ENCODE measurements at regions not wholly inside any gene's neighbourhood (a gene's known extent, or its start where the extent isn't known, plus 50 kb on each side); places are given as distances from the start of the nearest gene placed in this dataset.
"Not testable (repeated sequence)": the region's sequence is repeated elsewhere in the genome, so short reads cannot be mapped to it uniquely, and the experiment has no call there.

DNA sequence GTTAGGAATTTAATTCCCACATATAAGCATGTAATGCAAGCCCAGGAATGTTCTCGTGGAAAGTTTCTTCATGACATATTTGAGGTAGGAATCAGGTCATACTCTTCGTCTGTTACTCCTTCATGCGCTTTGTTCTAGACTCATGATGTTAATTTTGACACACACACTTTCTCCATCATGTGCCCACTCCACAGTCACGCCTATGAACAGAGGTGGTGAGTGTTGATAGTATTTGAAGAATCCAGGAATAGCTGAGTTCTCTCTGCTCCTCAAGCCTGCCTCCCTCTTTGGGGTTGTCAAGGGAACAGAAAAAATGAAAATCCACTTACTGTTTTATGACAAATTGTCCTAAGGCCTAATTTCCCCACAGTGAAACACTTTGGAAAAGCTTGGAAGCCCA is 117.3 kb upstream of the SERPINE2 start:
- TF ChIP-seq, protein P1, sequence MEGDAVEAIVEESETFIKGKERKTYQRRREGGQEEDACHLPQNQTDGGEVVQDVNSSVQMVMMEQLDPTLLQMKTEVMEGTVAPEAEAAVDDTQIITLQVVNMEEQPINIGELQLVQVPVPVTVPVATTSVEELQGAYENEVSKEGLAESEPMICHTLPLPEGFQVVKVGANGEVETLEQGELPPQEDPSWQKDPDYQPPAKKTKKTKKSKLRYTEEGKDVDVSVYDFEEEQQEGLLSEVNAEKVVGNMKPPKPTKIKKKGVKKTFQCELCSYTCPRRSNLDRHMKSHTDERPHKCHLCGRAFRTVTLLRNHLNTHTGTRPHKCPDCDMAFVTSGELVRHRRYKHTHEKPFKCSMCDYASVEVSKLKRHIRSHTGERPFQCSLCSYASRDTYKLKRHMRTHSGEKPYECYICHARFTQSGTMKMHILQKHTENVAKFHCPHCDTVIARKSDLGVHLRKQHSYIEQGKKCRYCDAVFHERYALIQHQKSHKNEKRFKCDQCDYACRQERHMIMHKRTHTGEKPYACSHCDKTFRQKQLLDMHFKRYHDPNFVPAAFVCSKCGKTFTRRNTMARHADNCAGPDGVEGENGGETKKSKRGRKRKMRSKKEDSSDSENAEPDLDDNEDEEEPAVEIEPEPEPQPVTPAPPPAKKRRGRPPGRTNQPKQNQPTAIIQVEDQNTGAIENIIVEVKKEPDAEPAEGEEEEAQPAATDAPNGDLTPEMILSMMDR (IDR thresholded peaks at IDR 0.05) = no peak
- TF ChIP-seq POLR2A (IDR thresholded peaks at IDR 0.05) = no peak
- no peak for TF ChIP-seq POLR2AphosphoS5 (IDR thresholded peaks at IDR 0.05)
- no peak for TF ChIP-seq EP300 (IDR thresholded peaks at IDR 0.05)
- WGBS = 86% methylated on average over 4 of the region's 4 CpGs
- H3K4me1 ChIP-seq = no peaks in the 10 kb centered on the region

GRCh38 chr2:224155896-224156295 is 116.8 kb upstream of the SERPINE2 start:
- Histone ChIP-seq H3K27me3 (no peaks in the 10 kb centered on the region), H3K4me3 (no peak overlapping the region), H3K36me3 (no peaks in the 10 kb centered on the region), H3K27ac (no peak overlapping the region), H3K9me3 (no peaks in the 10 kb centered on the region), H3K4me1 (no peaks in the 10 kb centered on the region)
- DNase-seq (ENCODE audit: low spot score in 2 of 2) = no peak
- TF ChIP-seq, protein P1 (IDR thresholded peaks at IDR 0.05) = no peak
- TF ChIP-seq POLR2A (IDR thresholded peaks at IDR 0.05) (no peak), POLR2AphosphoS5 (IDR thresholded peaks at IDR 0.05) (no peak), EP300 (IDR thresholded peaks at IDR 0.05) (no peak)
- WGBS = 49% methylated on average over 3 of the region's 3 CpGs

More for the DNA sequence above, 117.3 kb upstream of the SERPINE2 start:
- H3K27me3 ChIP-seq = no peaks in the 10 kb centered on the region
- H3K27ac ChIP-seq = no peak overlapping the region
- H3K9me3 ChIP-seq = no peaks in the 10 kb centered on the region
- H3K4me3 ChIP-seq = no peak overlapping the region
- DNase-seq (ENCODE audit: low spot score in 2 of 2) = no peak
- no peaks in the 10 kb centered on the region for H3K36me3 ChIP-seq

GRCh38 chr2:224155371-224155770 is 116.3 kb upstream of the SERPINE2 start:
- TF ChIP-seq POLR2AphosphoS5 (IDR thresholded peaks at IDR 0.05) (no peak), POLR2A (IDR thresholded peaks at IDR 0.05) (no peak)
- TF ChIP-seq, protein P1 (IDR thresholded peaks at IDR 0.05) = no peak
- H3K9me3 ChIP-seq = no peaks in the 10 kb centered on the region
- DNase-seq (ENCODE audit: low spot score in 2 of 2) = no peak
- no peaks in the 10 kb centered on the region for H3K36me3 ChIP-seq
- no peak overlapping the region for H3K27ac ChIP-seq
- no peaks in the 10 kb centered on the region for H3K27me3 ChIP-seq
- H3K4me1 ChIP-seq = no peaks in the 10 kb centered on the region
- H3K4me3 ChIP-seq = no peak overlapping the region
- 95% methylated on average over 3 of the region's 3 CpGs for WGBS

- 89% methylated on average over 9 of the region's 9 CpGs for WGBS
- H3K9me3 ChIP-seq = no peaks in the 10 kb centered on the region
- H3K4me3 ChIP-seq = no peak overlapping the region
- TF ChIP-seq EP300 (IDR thresholded peaks at IDR 0.05) = no peak
- TF ChIP-seq, protein P1 (IDR thresholded peaks at IDR 0.05) = no peak
- no peak for TF ChIP-seq POLR2AphosphoS5 (IDR thresholded peaks at IDR 0.05)
- no peak for DNase-seq (ENCODE audit: low spot score in 2 of 2)
- no peaks in the 10 kb centered on the region for H3K36me3 ChIP-seq
- H3K27me3 ChIP-seq = no peaks in the 10 kb centered on the region
- H3K27ac ChIP-seq = no peak overlapping the region
- no peaks in the 10 kb centered on the region for H3K4me1 ChIP-seq
These were observed 112.7 kb upstream of the SERPINE2 start for GRCh38 chr2:224151680-224152310.

DNA sequence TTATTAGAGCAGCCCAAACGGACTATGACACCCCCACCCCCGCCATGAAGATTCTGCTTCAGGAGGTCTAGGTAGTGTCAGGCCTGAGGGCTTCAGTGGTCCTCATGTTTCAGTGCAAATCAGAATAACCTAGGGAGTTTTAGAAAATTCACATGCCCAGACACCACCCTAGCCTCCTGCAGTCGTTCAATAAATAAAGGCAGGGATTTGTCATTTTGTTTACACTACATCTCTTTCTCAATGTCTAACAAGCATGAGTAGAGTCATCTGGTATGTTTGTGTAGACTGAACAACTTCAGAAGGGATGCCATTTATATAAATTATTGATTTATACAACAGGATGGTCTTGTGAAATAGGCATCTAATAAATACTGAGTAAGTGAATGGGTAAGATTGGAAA is 112.1 kb upstream of the SERPINE2 start:
- Histone ChIP-seq H3K9me3 (no peaks in the 10 kb centered on the region), H3K4me1 (no peaks in the 10 kb centered on the region), H3K27ac (no peak overlapping the region), H3K4me3 (no peak overlapping the region), H3K27me3 (no peaks in the 10 kb centered on the region), H3K36me3 (no peaks in the 10 kb centered on the region)
- 57% methylated on average over 3 of the region's 3 CpGs for WGBS
- no peak for DNase-seq (ENCODE audit: low spot score in 2 of 2)
- no peak for TF ChIP-seq POLR2A (IDR thresholded peaks at IDR 0.05)
- TF ChIP-seq, protein P1 (IDR thresholded peaks at IDR 0.05) = no peak
- TF ChIP-seq EP300 (IDR thresholded peaks at IDR 0.05) = no peak
- no peak for TF ChIP-seq POLR2AphosphoS5 (IDR thresholded peaks at IDR 0.05)

DNA sequence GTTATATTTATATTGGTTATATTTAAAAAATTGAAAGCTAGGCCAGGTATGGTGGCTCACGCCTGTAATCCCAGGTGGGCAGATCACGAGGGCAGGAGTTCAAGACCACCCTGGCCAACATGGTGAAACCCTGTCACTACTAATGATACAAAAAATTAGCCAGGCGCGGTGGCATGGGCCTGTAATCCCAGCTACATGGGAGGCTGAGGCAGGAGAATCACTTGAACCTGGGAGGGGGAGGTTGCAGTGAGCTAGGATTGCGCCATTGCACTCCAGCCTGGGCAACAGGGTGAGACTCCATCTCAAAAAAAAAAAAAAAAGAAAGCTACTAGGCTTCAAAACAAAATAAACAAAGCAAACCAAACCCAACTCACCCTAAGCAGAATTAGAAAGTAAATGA is 109.0 kb upstream of the SERPINE2 start:
- not testable (repeated sequence) for H3K4me3 ChIP-seq; H3K27ac ChIP-seq; H3K36me3 ChIP-seq; H3K4me1 ChIP-seq; H3K9me3 ChIP-seq; DNase-seq (ENCODE audit: low spot score in 2 of 2); H3K27me3 ChIP-seq
- WGBS = 92% methylated on average over 5 of the region's 5 CpGs

Data from suprapubic skin (tissue), 4 donors.